ENCODE measurements at regions not wholly inside any gene's neighbourhood (a gene's known extent, or its start where the extent isn't known, plus 50 kb on each side); places are given as distances from the start of the nearest gene placed in this dataset.

DNA sequence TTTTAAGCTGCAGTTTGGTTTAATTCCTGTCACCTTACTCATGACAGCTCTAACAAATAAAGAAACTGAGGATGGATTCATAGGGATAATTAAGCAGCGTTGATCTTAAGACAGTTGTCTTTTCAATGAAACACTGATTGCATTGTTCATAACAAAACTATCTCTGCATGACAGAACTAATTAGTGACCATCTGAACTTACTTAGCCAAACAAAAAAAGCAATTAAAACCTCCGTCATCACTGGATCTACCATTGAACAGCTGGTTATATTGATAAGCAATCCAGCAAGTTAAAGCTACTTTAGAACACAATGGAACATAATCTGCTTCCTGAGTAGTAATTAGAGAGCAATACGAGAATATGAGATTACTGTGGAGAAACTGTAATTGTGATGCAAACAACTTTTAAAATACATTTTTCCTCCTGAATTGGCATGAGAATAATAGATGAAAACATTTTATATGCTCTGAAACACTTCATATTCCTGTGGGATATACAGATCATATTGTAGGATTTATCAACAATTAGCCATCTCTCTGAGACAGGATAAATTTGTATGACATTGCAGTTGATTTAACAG lies 2576.8 kb downstream of the PCDH7 start:
- Histone ChIP-seq H3K4me2 (ENCODE audit: low read length) (no peak overlapping the region), H3F3A (ENCODE audit: low read length, unreplicated experiment) (no peaks in the 10 kb centered on the region), H3K4me3 (ENCODE audit: low read length) (no peak overlapping the region), H3K9me2 (replicated peaks; ENCODE audit: low read length) (no peaks in the 10 kb centered on the region), H3K79me2 (ENCODE audit: low read length) (no peaks in the 10 kb centered on the region), H2AFZ (ENCODE audit: low read length) (no peak overlapping the region), H3K27ac (ENCODE audit: low read length) (no peak overlapping the region), H3K27me3 (ENCODE audit: low read length) (no peaks in the 10 kb centered on the region), H3K9ac (ENCODE audit: low read length) (no peak overlapping the region), H3K9me3 (ENCODE audit: low read length) (no peaks in the 10 kb centered on the region), H4K20me1 (ENCODE audit: low read length) (no peaks in the 10 kb centered on the region), H3K36me3 (ENCODE audit: low read depth, low read length) (no peaks in the 10 kb centered on the region), H3K4me1 (ENCODE audit: insufficient read depth, low read length) (no peaks in the 10 kb centered on the region)
- intact Hi-C loops (cut with micrococcal nuclease): no loop called here
- ATAC-seq (no peak), DNase-seq (no peak)
- CTCF ChIA-PET: no interaction called here
- TF ChIP-seq EZH2 (IDR thresholded peaks at IDR 0.05; ENCODE audit: low read length, unreplicated experiment) (no peak), EZH2phosphoT487 (IDR thresholded peaks at IDR 0.05; ENCODE audit: borderline replicate concordance, low read length) (no peak)
- TF ChIP-seq, protein P1, sequence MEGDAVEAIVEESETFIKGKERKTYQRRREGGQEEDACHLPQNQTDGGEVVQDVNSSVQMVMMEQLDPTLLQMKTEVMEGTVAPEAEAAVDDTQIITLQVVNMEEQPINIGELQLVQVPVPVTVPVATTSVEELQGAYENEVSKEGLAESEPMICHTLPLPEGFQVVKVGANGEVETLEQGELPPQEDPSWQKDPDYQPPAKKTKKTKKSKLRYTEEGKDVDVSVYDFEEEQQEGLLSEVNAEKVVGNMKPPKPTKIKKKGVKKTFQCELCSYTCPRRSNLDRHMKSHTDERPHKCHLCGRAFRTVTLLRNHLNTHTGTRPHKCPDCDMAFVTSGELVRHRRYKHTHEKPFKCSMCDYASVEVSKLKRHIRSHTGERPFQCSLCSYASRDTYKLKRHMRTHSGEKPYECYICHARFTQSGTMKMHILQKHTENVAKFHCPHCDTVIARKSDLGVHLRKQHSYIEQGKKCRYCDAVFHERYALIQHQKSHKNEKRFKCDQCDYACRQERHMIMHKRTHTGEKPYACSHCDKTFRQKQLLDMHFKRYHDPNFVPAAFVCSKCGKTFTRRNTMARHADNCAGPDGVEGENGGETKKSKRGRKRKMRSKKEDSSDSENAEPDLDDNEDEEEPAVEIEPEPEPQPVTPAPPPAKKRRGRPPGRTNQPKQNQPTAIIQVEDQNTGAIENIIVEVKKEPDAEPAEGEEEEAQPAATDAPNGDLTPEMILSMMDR (conservative IDR thresholded peaks at IDR 0.05; ENCODE audit: low read depth, low read length): no peak
- POLR2A ChIA-PET (ENCODE audit: unreplicated experiment): no interaction called here
- no TSS peak for BruUV-seq (replicated peaks)

DNA sequence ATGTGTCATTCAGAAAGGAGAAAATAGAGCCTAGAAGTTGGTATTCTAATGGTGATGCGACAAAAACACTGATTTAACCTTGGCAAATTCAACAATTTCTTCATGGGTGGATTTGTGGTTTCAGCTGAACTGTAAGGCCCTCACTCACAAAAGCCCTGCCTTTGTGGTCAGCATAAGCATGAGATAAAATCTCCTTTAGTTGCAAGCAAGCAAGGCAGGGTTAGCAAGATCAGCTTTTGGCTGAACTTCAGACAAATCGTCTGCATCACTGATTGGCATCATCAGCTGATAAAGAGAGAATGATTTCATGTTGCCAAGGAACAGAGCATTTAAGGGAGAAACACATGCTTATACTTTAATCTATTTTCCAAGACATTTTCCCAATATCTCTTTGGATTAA lies 2582.2 kb downstream of the PCDH7 start:
- no peaks in the 10 kb centered on the region for H4K20me1 ChIP-seq (ENCODE audit: low read length)
- H3F3A ChIP-seq (ENCODE audit: low read length, unreplicated experiment): no peaks in the 10 kb centered on the region
- H3K9ac ChIP-seq (ENCODE audit: low read length): no peak overlapping the region
- no peak overlapping the region for H3K4me3 ChIP-seq (ENCODE audit: low read length)
- no peaks in the 10 kb centered on the region for H3K79me2 ChIP-seq (ENCODE audit: low read length)
- POLR2A ChIA-PET (ENCODE audit: unreplicated experiment): no interaction called here
- no peaks in the 10 kb centered on the region for H3K9me2 ChIP-seq (replicated peaks; ENCODE audit: low read length)
- H3K36me3 ChIP-seq (ENCODE audit: low read depth, low read length): no peaks in the 10 kb centered on the region
- CTCF ChIA-PET: no interaction called here
- no peak for TF ChIP-seq EZH2phosphoT487 (IDR thresholded peaks at IDR 0.05; ENCODE audit: borderline replicate concordance, low read length)
- TF ChIP-seq, protein P1 (conservative IDR thresholded peaks at IDR 0.05; ENCODE audit: low read depth, low read length): no peak
- no peak for TF ChIP-seq EZH2 (IDR thresholded peaks at IDR 0.05; ENCODE audit: low read length, unreplicated experiment)
- BruUV-seq (replicated peaks): no TSS peak
- H3K4me2 ChIP-seq (ENCODE audit: low read length): no peak overlapping the region
- peak; percentile 7 for DNase-seq
- no peak for ATAC-seq
- no peak overlapping the region for H3K27ac ChIP-seq (ENCODE audit: low read length)
- H2AFZ ChIP-seq (ENCODE audit: low read length): no peak overlapping the region
- no peaks in the 10 kb centered on the region for H3K4me1 ChIP-seq (ENCODE audit: insufficient read depth, low read length)
- no peaks in the 10 kb centered on the region for H3K9me3 ChIP-seq (ENCODE audit: low read length)
- H3K27me3 ChIP-seq (ENCODE audit: low read length): no peaks in the 10 kb centered on the region
- intact Hi-C loops (cut with micrococcal nuclease): no loop called here

DNA sequence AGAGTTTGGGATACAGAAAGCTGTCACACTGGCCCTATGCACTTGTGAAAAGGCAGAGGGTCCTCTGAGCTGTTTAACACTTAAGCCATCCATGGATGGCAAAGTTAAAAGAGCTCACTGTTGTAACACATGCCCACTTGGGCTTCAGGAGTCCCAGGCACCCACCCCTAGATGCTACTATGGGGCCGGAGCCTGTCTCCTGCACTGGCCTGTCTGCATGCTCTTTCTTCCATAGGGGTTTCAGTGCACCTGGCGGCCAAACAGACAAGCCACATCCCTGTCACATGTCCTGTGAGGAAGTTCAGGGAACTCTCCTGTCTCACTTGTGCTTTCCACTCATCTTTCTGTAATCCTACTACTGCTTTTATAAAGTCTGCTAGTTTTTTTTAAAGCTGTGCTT lies 2586.0 kb downstream of the PCDH7 start:
- H3K27ac ChIP-seq (ENCODE audit: low read length): no peak overlapping the region
- no peak for TF ChIP-seq EZH2 (IDR thresholded peaks at IDR 0.05; ENCODE audit: low read length, unreplicated experiment)
- H3K9ac ChIP-seq (ENCODE audit: low read length): no peak overlapping the region
- H2AFZ ChIP-seq (ENCODE audit: low read length): no peak overlapping the region
- CTCF ChIA-PET: no interaction called here
- no peak overlapping the region for H3K4me2 ChIP-seq (ENCODE audit: low read length)
- H3K4me3 ChIP-seq (ENCODE audit: low read length): no peak overlapping the region
- no peaks in the 10 kb centered on the region for H3K9me3 ChIP-seq (ENCODE audit: low read length)
- no peaks in the 10 kb centered on the region for H3K36me3 ChIP-seq (ENCODE audit: low read depth, low read length)
- intact Hi-C loops (cut with micrococcal nuclease): no loop called here
- no peaks in the 10 kb centered on the region for H4K20me1 ChIP-seq (ENCODE audit: low read length)
- BruUV-seq (replicated peaks): no TSS peak
- H3F3A ChIP-seq (ENCODE audit: low read length, unreplicated experiment): no peaks in the 10 kb centered on the region
- H3K79me2 ChIP-seq (ENCODE audit: low read length): no peaks in the 10 kb centered on the region
- H3K9me2 ChIP-seq (replicated peaks; ENCODE audit: low read length): no peaks in the 10 kb centered on the region
- no peak for DNase-seq
- POLR2A ChIA-PET (ENCODE audit: unreplicated experiment): no interaction called here
- H3K27me3 ChIP-seq (ENCODE audit: low read length): no peaks in the 10 kb centered on the region
- no peak for ATAC-seq
- H3K4me1 ChIP-seq (ENCODE audit: insufficient read depth, low read length): no peaks in the 10 kb centered on the region
